ENCODE measurements at regions not wholly inside any gene's neighbourhood (a gene's known extent, or its start where the extent isn't known, plus 50 kb on each side); places are given as distances from the start of the nearest gene placed in this dataset.

GRCh38 chr5:4758550-4758949, 381.6 kb upstream of the ADAMTS16 start:
- H3K4me1 ChIP-seq, result no peaks in the 10 kb centered on the region
- no peak overlapping the region for H3K27ac ChIP-seq (replicated peaks in 1 of 4)
- no peak for DNase-seq (ENCODE audit: extremely low spot score)
- intact Hi-C loops (cut with DNase I), result no loop called here
- H3K4me3 ChIP-seq, result no peak overlapping the region
- no peaks in the 10 kb centered on the region for H3K27me3 ChIP-seq
- TF ChIP-seq EP300 (IDR thresholded peaks at IDR 0.05) (no peak), POLR2AphosphoS5 (IDR thresholded peaks at IDR 0.05) (no peak), POLR2A (IDR thresholded peaks at IDR 0.05; ENCODE audit: low read depth) (no peak)
- TF ChIP-seq, protein P1, sequence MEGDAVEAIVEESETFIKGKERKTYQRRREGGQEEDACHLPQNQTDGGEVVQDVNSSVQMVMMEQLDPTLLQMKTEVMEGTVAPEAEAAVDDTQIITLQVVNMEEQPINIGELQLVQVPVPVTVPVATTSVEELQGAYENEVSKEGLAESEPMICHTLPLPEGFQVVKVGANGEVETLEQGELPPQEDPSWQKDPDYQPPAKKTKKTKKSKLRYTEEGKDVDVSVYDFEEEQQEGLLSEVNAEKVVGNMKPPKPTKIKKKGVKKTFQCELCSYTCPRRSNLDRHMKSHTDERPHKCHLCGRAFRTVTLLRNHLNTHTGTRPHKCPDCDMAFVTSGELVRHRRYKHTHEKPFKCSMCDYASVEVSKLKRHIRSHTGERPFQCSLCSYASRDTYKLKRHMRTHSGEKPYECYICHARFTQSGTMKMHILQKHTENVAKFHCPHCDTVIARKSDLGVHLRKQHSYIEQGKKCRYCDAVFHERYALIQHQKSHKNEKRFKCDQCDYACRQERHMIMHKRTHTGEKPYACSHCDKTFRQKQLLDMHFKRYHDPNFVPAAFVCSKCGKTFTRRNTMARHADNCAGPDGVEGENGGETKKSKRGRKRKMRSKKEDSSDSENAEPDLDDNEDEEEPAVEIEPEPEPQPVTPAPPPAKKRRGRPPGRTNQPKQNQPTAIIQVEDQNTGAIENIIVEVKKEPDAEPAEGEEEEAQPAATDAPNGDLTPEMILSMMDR (IDR thresholded peaks at IDR 0.05), result no peak
- 42% methylated on average over 2 of the region's 2 CpGs for WGBS
- no peaks in the 10 kb centered on the region for H3K36me3 ChIP-seq
- H3K9me3 ChIP-seq, result no peaks in the 10 kb centered on the region

GRCh38 chr5:4758996-4759395, 381.1 kb upstream of the ADAMTS16 start:
- H3K9me3 ChIP-seq, result no peaks in the 10 kb centered on the region
- TF ChIP-seq EP300 (IDR thresholded peaks at IDR 0.05) (no peak), POLR2A (IDR thresholded peaks at IDR 0.05; ENCODE audit: low read depth) (no peak), POLR2AphosphoS5 (IDR thresholded peaks at IDR 0.05) (no peak)
- TF ChIP-seq, protein P1 (IDR thresholded peaks at IDR 0.05), result no peak
- DNase-seq (ENCODE audit: extremely low spot score), result no peak
- no peaks in the 10 kb centered on the region for H3K27me3 ChIP-seq
- intact Hi-C loops (cut with DNase I), result no loop called here
- 66% methylated on average over 3 of the region's 3 CpGs for WGBS
- no peak overlapping the region for H3K4me3 ChIP-seq
- H3K4me1 ChIP-seq, result no peaks in the 10 kb centered on the region
- no peak overlapping the region for H3K27ac ChIP-seq (replicated peaks in 1 of 4)
- no peaks in the 10 kb centered on the region for H3K36me3 ChIP-seq

GRCh38 chr5:4762316-4762715, 377.8 kb upstream of the ADAMTS16 start:
- Histone ChIP-seq H3K27me3 (no peaks in the 10 kb centered on the region), H3K4me3 (no peak overlapping the region), H3K27ac (replicated peaks in 1 of 4) (no peak overlapping the region), H3K9me3 (peaks cover 0 to 9% (median 3%) of the 10 kb centered on the region in 4 donors), H3K36me3 (no peaks in the 10 kb centered on the region), H3K4me1 (no peaks in the 10 kb centered on the region)
- TF ChIP-seq POLR2AphosphoS5 (IDR thresholded peaks at IDR 0.05), result no peak
- TF ChIP-seq, protein P1 (IDR thresholded peaks at IDR 0.05), result no peak
- TF ChIP-seq EP300 (IDR thresholded peaks at IDR 0.05), result no peak
- no peak for TF ChIP-seq POLR2A (IDR thresholded peaks at IDR 0.05; ENCODE audit: low read depth)
- no peak for DNase-seq (ENCODE audit: extremely low spot score)
- intact Hi-C loops (cut with DNase I), result no loop called here
- WGBS, result 94% methylated on average over 3 of the region's 3 CpGs

DNA sequence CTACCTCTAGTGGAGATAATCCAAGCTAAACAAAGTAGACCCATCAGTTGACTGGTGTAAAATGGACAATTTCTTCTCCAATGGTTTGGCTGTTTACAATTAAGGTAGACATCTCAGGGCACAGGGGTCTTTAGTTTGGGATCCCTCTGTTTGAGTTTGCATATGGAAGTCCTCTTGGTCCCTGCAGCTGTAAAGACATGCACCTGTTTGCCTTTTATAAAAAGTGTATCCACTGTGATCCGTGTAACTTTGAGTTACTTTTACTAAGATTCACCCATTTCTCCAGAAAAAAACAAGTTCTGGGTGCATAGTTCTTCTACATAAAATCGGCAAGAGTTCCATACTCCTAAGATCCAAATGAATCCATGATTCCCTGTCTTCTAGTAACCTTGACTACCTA, 374.7 kb upstream of the ADAMTS16 start:
- intact Hi-C loops (cut with DNase I), result no loop called here
- 89% methylated on average over 2 of the region's 2 CpGs for WGBS
- H3K4me3 ChIP-seq, result no peak overlapping the region

More for the DNA sequence above, 374.7 kb upstream of the ADAMTS16 start:
- Histone ChIP-seq H3K27ac (replicated peaks in 1 of 4) (no peak overlapping the region), H3K27me3 (no peaks in the 10 kb centered on the region), H3K4me1 (no peaks in the 10 kb centered on the region), H3K36me3 (no peaks in the 10 kb centered on the region), H3K9me3 (peaks cover 0 to 9% (median 3%) of the 10 kb centered on the region in 4 donors)
- no peak for TF ChIP-seq EP300 (IDR thresholded peaks at IDR 0.05)
- no peak for TF ChIP-seq POLR2AphosphoS5 (IDR thresholded peaks at IDR 0.05)
- TF ChIP-seq POLR2A (IDR thresholded peaks at IDR 0.05; ENCODE audit: low read depth), result no peak
- TF ChIP-seq, protein P1 (IDR thresholded peaks at IDR 0.05), result no peak
- DNase-seq (ENCODE audit: extremely low spot score), result no peak
